Stimulated activated CD4-positive, alpha-beta T cell treated with anti-CD3 and anti-CD28 coated beads, Interleukin-4, amount 100 ng/mL, for 1 hour (primary cell): ENCODE measurements at regions not wholly inside any gene's neighbourhood (a gene's known extent, or its start where the extent isn't known, plus 50 kb on each side); places are given as distances from the start of the nearest gene placed in this dataset.
"Not testable (repeated sequence)": the region's sequence is repeated elsewhere in the genome, so short reads cannot be mapped to it uniquely, and the experiment has no call there.

Experiments used
- DNase-seq: peaks from one replicate; pipeline ENCODE4 v3.0.0-alpha.2; 2020

- DNase-seq, result no peak
Measured at GRCh38 chr1:221981461-221981860, 239.6 kb upstream of the DUSP10 start.

- DNase-seq, result no peak
Measured at GRCh38 chr1:221979444-221980032, 237.6 kb upstream of the DUSP10 start.

GRCh38 chr1:221978631-221979334 lies 236.9 kb upstream of the DUSP10 start:
- DNase-seq, result not testable (repeated sequence)

GRCh38 chr1:221973787-221974186 lies 231.9 kb upstream of the DUSP10 start:
- not testable (repeated sequence) for DNase-seq

GRCh38 chr1:221972276-221973235 lies 230.7 kb upstream of the DUSP10 start:
- no peak for DNase-seq

- not testable (repeated sequence) for DNase-seq
Measured at GRCh38 chr1:221971035-221971434, 229.1 kb upstream of the DUSP10 start.

GRCh38 chr1:221969298-221969858 lies 227.5 kb upstream of the DUSP10 start:
- not testable (repeated sequence) for DNase-seq

GRCh38 chr1:221967538-221967937 lies 225.6 kb upstream of the DUSP10 start:
- not testable (repeated sequence) for DNase-seq

- not testable (repeated sequence) for DNase-seq
Measured at GRCh38 chr1:221966888-221967287, 225.0 kb upstream of the DUSP10 start.

- DNase-seq, result not testable (repeated sequence)
Measured at GRCh38 chr1:221965891-221966290, 224.0 kb upstream of the DUSP10 start.

- DNase-seq, result no peak
Measured at GRCh38 chr1:221965252-221965651, 223.4 kb upstream of the DUSP10 start.

GRCh38 chr1:221963742-221964141 lies 221.9 kb upstream of the DUSP10 start:
- no peak for DNase-seq

- DNase-seq, result no peak
Measured at GRCh38 chr1:221962385-221962784, 220.5 kb upstream of the DUSP10 start.

GRCh38 chr1:221961532-221962292 lies 219.8 kb upstream of the DUSP10 start:
- peak; percentile 25 for DNase-seq

GRCh38 chr1:221958161-221958562 lies 216.3 kb upstream of the DUSP10 start:
- DNase-seq, result not testable (repeated sequence)

GRCh38 chr1:221957350-221957749 lies 215.5 kb upstream of the DUSP10 start:
- not testable (repeated sequence) for DNase-seq

- no peak for DNase-seq
Measured at GRCh38 chr1:221949996-221950395, 208.1 kb upstream of the DUSP10 start.

- DNase-seq, result no peak
Measured at GRCh38 chr1:221948459-221948858, 206.6 kb upstream of the DUSP10 start.

GRCh38 chr1:221947731-221948130 lies 205.8 kb upstream of the DUSP10 start:
- DNase-seq, result no peak

GRCh38 chr1:221946768-221947167 lies 204.9 kb upstream of the DUSP10 start:
- DNase-seq, result no peak

- DNase-seq, result no peak
Measured at GRCh38 chr1:221945669-221946068, 203.8 kb upstream of the DUSP10 start.

GRCh38 chr1:221944247-221944870 lies 202.5 kb upstream of the DUSP10 start:
- DNase-seq, result no peak
